GM23338 (cell line): ENCODE measurements at regions not wholly inside any gene's neighbourhood (a gene's known extent, or its start where the extent isn't known, plus 50 kb on each side); places are given as distances from the start of the nearest gene placed in this dataset.
A peak's percentile ranks its signal among the peaks of the same experiment; 100 is the strongest.

Experiments
- ATAC-seq: fragments of 200-7000 bp; cut with Tn5 transposase; 3 replicates; pipeline ENCODE4 v1.9.1; 2020
- DNase-seq: peaks from one replicate; pipeline ENCODE4 v3.0.0-alpha.2; 2015; ENCODE audit warnings: low spot score
- H2AFZ ChIP-seq: fragments of 200-600 bp; sonication (generic); 2 replicates; pipeline ENCODE4 v1.8.0; 2016; ENCODE audit warnings: antibody characterized with exemption, mild to moderate bottlenecking, moderate library complexity
- H3F3A ChIP-seq: fragments of 200-600 bp; sonication (generic); replicated peaks from 2 replicates; pipeline ENCODE4 v1.8.0; 2017; ENCODE audit warnings: antibody characterized with exemption, mixed run types, low read depth
- H3K27ac ChIP-seq: fragments of 200-600 bp; sonication (generic); 2 replicates; pipeline ENCODE4 v1.6.1; 2016; ENCODE audit warnings: low read depth
- H3K27me3 ChIP-seq: fragments of 200-600 bp; sonication (generic); 2 replicates; pipeline ENCODE4 v1.8.0; 2016; ENCODE audit warnings: mild to moderate bottlenecking, mixed run types, moderate library complexity; ENCODE audit not compliant: insufficient read depth
- H3K36me3 ChIP-seq: fragments of 200-600 bp; sonication (generic); 2 replicates; pipeline ENCODE4 v1.8.0; 2016; ENCODE audit warnings: mild to moderate bottlenecking; ENCODE audit not compliant: insufficient read depth
- H3K4me1 ChIP-seq: fragments of 200-600 bp; sonication (generic); 2 replicates; pipeline ENCODE4 v1.8.0; 2016; ENCODE audit warnings: mild to moderate bottlenecking, moderate library complexity; ENCODE audit not compliant: insufficient read depth
- H3K4me2 ChIP-seq: fragments of 200-600 bp; sonication (generic); 2 replicates; pipeline ENCODE4 v1.7.1; 2017; ENCODE audit warnings: mixed run types
- H3K4me3 ChIP-seq: fragments of 200-600 bp; sonication (generic); 2 replicates; pipeline ENCODE4 v1.6.1; 2016; ENCODE audit warnings: mixed run types
- H3K79me2 ChIP-seq: fragments of 200-600 bp; sonication (generic); replicated peaks from 2 replicates; pipeline ENCODE4 v1.8.0; 2017; ENCODE audit warnings: mild to moderate bottlenecking; ENCODE audit not compliant: insufficient read depth
- H3K9me2 ChIP-seq: fragments of 200-600 bp; sonication (generic); 2 replicates; pipeline ENCODE4 v1.8.0; 2017; ENCODE audit not compliant: insufficient read depth
- H4K20me1 ChIP-seq: fragments of 200-600 bp; sonication (generic); replicated peaks from 2 replicates; pipeline ENCODE4 v1.8.0; 2017; ENCODE audit warnings: mild to moderate bottlenecking; ENCODE audit not compliant: insufficient read depth
- H3K27ac Mint-ChIP-seq: 2 replicates; pipeline ENCODE4 v1.8.0; 2020; ENCODE audit warnings: inconsistent platforms, mild to moderate bottlenecking, moderate library complexity, mixed read lengths
- H3K27me3 Mint-ChIP-seq: 3 replicates; pipeline ENCODE4 v1.8.0; 2022; ENCODE audit warnings: low read depth, mild to moderate bottlenecking, moderate library complexity, mixed read lengths, inconsistent platforms; ENCODE audit not compliant: insufficient read depth, poor library complexity
- H3K36me3 Mint-ChIP-seq: 3 replicates; pipeline ENCODE4 v1.8.0; 2021; ENCODE audit warnings: low read depth, mild to moderate bottlenecking, inconsistent platforms, moderate library complexity, mixed read lengths
- H3K4me1 Mint-ChIP-seq: 3 replicates; pipeline ENCODE4 v1.8.0; 2020; ENCODE audit warnings: mild to moderate bottlenecking, inconsistent platforms, mixed read lengths
- H3K4me3 Mint-ChIP-seq: 3 replicates; pipeline ENCODE4 v1.8.0; 2021; ENCODE audit warnings: moderate library complexity, mild to moderate bottlenecking, inconsistent platforms, mixed read lengths
- H3K9me3 Mint-ChIP-seq: 3 replicates; pipeline ENCODE4 v1.8.0; 2020; ENCODE audit warnings: moderate library complexity, mild to moderate bottlenecking, inconsistent platforms, mixed read lengths
- CTCF ChIP-seq, 2 experiments: fragments of 200-600 bp in 1 of 2; sonication (generic) in 1 of 2; conservative IDR thresholded peaks; 2 replicates each; pipeline versions ENCODE4 v1.5.1 to v1.6.1; 2016 to 2017; ENCODE audit warnings: antibody characterized with exemption in 2 of 2, low read depth in 2 of 2, mild to moderate bottlenecking in 2 of 2, moderate library complexity in 1 of 2
- JUNB ChIP-seq: IDR thresholded peaks from one replicate; pipeline ENCODE4 v1.6.1; 2016; ENCODE audit warnings: antibody characterized with exemption; ENCODE audit not compliant: unreplicated experiment
- STAT1 ChIP-seq: IDR thresholded peaks from one replicate; pipeline ENCODE4 v1.6.1; 2016; ENCODE audit warnings: antibody characterized with exemption; ENCODE audit not compliant: unreplicated experiment
- ZNF462 ChIP-seq: fragments of 250-450 bp; sonication (Bioruptor Pico); IDR thresholded peaks from 2 replicates; pipeline ENCODE4 v1.5.0; 2020; ENCODE audit warnings: mild to moderate bottlenecking, moderate library complexity

- TF ChIP-seq CTCF (conservative IDR thresholded peaks at IDR 0.05; ENCODE audit: low read depth in 2 of 2) (no peak), ZNF462 (no peak)
Observed at GRCh38 chr11:134700101-134700640, 288.1 kb upstream of the B3GAT1 start (continued).

- Mint-ChIP-seq H3K4me1 (no peaks in the 10 kb centered on the region; the same call in 2 of the 3 replicates), H3K4me3 (no peak overlapping the region), H3K36me3 (no peaks in the 10 kb centered on the region), H3K27ac (no peak overlapping the region), H3K9me3 (no peaks in the 10 kb centered on the region), H3K27me3 (no peaks in the 10 kb centered on the region)
- H3K4me2 ChIP-seq = no peak overlapping the region
- no peaks in the 10 kb centered on the region for H3F3A ChIP-seq
- H3K27me3 ChIP-seq = no peaks in the 10 kb centered on the region
- H3K36me3 ChIP-seq = no peaks in the 10 kb centered on the region
- DNase-seq (no peak), ATAC-seq (no peak)
- no peaks in the 10 kb centered on the region for H3K79me2 ChIP-seq
- H3K4me3 ChIP-seq = no peak overlapping the region
- H3K27ac ChIP-seq = no peak overlapping the region
- H3K4me1 ChIP-seq = no peaks in the 10 kb centered on the region
- H4K20me1 ChIP-seq = no peaks in the 10 kb centered on the region
- H2AFZ ChIP-seq = peak overlapping the region; percentile 56
- no peaks in the 10 kb centered on the region; the same call in 1 of the 2 replicates for H3K9me2 ChIP-seq
- TF ChIP-seq ZNF462 (no peak), CTCF (conservative IDR thresholded peaks at IDR 0.05; ENCODE audit: low read depth in 2 of 2) (no peak), JUNB (no peak), STAT1 (no peak)
Observed at GRCh38 chr11:134696455-134696854, 284.4 kb upstream of the B3GAT1 start.
